Dedifferentiated amniotic fluid mesenchymal stem cell (primary cell): ENCODE measurements at regions not wholly inside any gene's neighbourhood (a gene's known extent, or its start where the extent isn't known, plus 50 kb on each side); places are given as distances from the start of the nearest gene placed in this dataset.
"Not testable (repeated sequence)": the region's sequence is repeated elsewhere in the genome, so short reads cannot be mapped to it uniquely, and the experiment has no call there.

Source experiments
- DNase-seq: peaks from one replicate; pipeline ENCODE4 v3.0.0-alpha.2; 2016; ENCODE audit errors: extremely low spot score

DNA sequence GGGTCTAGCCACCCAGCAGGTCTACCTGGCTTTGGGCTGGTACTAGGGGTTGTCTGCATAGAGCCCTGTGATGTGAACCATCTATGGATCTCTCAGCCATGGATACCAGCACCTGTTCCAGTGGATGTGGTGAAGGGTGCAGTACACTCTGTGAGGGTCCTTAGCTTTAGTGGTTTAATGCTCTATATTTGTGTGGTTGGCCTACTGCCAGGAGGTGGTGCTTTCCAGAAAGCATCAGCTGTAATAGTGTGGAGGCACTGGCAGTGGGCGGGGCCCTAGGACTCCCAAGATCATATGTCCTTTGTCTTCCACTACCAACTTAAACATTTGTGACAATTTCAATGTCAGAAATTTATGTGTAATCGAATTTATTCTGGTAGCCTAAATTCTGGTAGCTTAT, 1065.1 kb downstream of the RPIA start:
- not testable (repeated sequence) for DNase-seq

DNA sequence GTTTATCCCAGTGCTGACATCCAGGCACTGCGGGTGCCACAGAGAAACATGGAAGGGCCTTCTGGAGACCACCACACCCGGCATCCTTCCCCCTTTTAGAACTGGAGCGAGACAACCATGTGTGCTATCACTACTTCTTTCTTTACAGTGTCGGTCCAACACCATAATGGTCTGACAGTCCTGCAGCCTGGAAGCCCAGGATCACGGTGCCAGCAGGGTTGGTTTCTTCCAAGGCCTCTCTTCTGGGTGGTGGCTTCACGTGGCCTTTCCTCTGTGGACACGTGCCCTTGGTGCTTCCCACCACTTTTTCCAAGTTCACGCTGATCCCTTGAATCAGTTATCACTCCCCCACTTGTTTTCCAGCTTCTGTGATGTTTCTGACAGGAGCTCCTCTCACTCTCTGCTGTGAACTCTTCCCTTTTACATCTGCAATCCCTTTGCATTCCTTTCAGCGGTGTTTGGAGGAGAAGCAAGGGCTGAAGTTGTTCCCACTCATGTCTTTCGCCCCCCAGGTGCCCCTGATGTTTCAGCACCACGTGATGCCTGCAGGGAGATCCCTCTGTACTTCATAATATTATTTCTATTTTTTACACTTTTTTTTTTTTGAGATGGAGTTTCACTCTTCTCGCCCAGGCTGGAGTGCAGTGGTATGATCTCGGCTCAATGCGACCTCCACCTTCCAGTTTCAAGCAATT, 1067.0 kb downstream of the RPIA start:
- DNase-seq = not testable (repeated sequence)

DNA sequence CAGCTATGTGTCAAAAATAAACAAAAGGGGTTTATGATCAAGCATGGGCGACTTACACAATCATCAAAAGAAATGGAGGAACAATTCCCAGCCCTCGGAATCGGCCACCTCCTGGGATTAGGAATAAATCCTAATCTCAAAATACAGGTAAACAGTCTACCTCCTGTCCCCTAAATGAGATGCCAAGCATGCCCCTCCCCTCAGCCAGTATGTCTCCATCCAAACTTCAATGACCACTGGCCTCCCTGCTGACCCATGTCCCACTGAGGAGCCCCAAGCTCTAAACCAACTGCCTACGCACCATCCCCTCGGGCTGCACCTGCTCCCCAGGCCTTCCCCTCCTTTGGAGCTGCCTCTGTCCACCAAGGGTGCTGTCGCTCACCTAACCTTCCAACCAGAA, 1069.3 kb downstream of the RPIA start:
- not testable (repeated sequence) for DNase-seq

DNA sequence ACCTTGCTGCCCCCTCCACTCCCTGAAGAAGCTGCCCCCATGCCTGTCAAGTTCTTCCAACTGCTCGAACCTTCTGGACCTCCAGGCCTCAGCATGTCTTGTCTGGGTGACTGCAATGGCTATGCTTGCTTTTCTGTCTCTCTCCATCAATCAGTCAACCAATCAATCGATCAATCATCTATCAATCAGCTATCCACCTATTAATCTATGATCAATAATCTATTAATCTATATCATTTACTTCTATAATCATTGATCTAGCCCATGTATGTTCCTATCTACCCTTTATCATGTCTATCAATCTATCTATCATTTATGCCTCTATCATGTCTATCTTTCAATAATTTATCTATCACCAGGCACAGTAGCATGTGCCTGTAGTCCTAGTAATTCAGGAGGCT, 1069.7 kb downstream of the RPIA start:
- not testable (repeated sequence) for DNase-seq

DNA sequence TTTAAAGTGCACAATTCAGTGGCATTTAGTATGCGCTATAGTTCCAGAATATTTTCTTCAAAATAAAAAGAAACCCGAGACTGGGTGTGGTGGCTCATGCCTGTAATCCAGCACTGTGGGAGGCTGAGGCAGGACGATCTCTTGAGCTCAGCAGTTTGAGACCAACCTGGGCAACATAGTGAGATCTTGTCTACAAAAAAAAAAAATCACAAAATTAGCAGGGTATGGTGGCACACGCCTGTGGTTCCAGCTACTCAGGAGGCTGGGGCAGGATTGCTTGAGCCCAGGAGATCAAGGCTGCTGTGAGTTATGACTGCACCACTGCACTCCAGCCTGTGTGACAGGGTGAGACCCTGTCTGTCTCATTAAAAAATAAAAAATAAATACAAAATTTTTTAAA, 1070.4 kb downstream of the RPIA start:
- DNase-seq = not testable (repeated sequence)

DNA sequence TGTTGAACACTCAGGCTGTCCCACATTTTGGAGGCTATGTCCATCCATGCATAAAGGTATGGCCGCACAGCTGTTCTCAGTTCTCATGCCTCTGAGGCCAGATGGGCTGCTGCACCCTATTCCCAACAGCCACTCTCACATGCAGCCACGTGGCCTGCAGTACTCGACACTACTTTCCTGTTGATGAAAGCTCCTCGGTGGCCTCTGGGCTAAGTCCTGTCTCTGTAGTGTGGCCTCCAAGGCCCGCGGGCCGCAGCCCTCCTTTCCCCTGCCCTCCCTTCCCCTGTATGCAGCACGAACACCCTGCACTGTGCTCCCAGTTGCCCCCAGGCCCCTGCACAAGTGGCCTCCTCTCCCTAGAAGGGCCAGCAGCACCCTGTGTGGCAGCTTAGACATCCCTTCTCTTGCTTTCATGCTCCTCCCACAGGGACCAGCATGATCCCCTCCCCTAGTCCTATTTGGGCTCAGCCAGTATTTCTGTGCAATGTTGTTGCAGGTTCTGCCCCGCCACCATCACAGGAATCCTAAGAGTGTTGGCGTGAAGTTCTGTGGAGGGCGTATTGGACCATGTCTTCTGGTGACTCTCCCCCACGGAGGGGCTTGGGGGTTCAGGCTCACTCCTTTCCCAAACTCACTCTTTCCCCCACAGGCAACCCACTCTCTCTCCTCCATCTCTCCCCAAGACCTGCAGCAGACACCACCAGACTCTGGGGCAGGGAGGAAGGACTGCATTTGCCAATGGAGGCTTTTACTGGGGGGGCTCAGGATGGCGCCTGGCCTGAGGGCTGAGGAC, 1071.2 kb downstream of the RPIA start:
- not testable (repeated sequence) for DNase-seq

DNA sequence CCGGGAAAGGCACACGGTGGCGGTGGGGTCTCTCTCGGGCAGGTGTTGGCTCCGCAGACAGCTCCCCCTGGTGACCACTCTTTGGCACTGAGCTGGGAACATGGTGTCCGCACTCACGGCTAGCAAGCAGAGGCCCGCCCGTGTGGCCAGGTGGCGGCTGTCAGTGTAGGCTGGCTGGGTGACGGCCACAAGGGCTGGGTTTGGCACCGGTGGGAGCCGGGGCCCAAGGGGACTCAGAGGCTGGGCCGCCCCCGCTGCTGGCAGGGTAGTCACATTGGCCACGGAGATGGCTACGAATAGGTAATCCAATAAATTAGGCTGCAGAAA, 1071.7 kb downstream of the RPIA start:
- DNase-seq = no peak

DNA sequence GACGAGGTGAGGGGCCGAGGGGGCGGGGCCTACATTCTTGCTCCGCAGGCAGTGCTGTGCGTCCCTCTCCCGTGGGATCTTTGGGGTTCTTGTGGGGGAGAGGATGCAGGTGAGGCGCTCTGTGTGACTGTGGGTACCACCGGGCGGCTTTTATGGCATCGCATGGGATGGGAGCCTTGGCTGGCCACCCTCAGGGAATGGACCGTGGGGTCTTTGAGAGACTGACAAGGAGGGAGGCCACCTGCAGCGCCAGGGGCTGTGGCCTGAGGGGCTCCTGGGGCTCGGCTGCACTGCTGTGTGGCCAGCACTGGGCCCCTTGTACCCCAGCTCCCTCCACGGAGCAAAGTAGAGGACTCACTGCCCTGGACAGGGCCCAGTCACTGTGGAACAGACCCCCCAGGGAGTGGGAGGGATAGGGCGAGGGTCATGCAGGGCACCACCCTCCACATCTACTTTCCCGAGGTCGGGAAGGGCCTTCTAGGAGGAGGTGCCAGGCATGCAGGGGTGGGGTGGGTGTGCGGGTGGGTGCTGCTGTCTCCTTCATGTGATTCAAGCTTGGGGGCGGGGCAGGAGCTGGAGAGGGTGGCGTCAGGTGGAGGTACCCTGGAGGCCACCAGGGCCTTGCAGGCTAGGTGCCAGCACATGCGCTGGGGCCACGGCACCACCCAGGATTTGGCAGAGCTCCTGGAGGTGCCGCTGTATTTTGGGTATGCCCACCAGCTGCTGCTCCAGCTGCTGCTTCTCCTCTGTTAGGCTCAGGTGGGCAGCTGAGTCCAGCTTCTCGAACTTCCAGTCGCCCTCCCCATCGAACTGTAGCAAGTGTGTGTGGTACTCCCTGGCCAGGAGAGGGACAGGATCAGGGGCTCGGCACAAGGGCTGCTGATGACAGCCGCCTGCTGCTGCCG, 1072.4 kb downstream of the RPIA start:
- DNase-seq = no peak

DNA sequence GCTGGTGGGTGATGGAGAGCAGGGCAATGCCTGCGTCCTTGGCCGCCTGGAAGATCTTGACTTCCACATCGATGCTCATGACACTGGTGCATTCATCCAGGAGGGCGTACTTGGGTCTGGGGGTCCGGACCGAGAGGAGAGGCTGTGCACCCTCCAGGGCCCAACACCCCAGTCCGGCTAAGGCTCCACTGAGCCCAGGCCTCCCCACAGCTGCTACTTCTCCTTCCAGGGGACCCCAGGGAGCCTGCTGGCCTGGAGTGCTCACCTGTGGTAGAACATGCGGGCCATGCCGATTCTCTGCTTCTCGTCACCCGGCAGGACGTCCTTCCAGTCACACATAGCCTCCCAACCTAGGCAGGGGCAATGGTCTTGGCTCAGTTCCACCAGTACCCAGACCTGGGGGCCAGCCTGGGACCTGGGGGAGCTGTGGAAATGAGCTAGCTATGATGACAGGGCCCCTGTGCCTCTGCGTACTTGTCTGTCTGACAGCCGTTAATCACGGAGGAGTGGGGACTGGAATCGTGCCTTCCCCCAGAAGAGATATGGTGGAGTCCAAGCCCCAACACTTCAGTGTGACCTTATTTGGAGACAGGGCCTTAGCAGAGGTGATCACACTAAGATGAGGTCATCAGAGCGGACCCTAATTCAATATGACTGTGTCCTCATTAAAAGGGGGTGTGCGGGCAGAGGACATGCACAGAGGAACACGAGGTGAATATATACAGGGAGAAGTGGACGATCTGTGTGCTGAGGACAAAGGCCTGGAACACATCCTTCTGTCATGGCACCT, 1073.3 kb downstream of the RPIA start:
- not testable (repeated sequence) for DNase-seq

DNA sequence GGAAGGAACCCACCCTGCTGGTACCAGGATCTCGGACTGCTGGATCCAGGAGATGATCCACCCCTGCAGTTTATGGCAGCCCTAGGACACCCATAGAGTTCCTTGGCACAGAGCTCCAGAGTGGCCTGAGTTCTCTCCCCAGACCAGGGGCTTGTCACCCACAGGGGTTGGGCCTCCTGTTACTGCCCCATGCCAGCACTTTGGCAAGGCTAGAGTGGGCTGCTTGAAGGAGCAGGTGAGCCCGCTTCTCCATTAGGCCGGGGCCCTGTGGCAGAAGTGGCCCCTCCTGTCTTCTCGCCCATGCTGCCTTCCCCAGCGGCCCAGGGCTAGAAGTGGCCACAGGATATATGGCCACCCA, 1073.9 kb downstream of the RPIA start:
- not testable (repeated sequence) for DNase-seq

DNA sequence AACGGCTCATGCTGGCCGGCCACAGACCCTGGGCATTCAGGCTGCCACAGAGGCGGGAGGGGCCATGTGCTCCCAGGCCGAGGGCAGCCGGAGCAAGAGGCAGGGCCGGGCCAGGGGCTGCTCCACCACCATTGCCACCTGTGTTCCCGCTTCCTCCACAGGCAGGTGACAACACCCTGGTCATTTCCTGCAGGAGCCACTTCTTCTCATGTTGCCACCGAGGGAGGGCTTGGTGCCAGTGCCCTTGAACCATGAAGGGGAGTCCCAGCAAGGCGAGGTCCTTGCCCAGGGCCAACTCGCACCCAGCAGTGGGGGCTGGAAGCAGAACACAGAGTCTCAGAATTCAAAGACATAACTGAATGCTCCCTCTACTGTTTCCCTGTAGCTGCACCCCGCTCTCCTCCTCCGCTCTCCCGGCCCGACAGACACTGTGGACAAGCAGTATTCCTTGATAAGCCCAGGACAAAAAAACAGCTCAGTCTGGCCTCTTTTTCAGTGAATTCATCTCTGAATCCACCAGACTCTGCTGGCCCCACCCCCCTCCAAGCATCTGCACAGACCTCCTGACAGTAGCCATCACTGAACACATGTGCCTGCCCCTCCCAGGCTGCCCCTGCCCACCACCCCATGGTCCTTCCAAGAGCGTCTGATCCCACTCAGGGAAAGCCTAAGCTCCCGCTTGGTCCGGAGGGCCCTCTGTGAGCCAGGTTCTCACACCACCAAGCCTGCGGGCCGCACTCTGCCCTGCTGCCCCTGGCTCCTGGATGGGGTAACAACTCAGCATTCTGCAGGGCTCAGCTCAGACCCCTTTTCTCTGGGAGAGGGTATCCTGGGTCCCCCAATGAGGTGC, 1074.9 kb downstream of the RPIA start:
- DNase-seq = not testable (repeated sequence)

DNA sequence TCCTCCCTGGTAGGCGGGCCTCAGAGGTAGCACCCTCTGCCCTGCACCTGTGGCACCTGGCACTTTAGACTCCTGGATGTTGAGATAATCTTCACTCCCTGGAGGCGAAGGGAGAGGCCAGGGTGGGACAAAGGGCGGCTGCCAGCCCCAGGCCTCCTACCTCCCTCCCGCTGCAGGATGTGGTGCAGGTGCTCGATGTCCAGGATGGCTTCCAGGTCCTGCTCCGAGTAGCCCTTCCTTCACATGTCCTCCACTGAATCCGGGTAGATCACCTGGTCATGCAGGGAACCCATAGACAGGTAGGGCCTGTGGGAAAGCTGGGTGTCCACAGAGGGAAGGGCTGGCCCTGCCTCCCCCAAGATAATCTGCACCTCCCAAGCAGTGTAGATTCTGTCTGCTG, 1075.6 kb downstream of the RPIA start:
- DNase-seq = not testable (repeated sequence)

DNA sequence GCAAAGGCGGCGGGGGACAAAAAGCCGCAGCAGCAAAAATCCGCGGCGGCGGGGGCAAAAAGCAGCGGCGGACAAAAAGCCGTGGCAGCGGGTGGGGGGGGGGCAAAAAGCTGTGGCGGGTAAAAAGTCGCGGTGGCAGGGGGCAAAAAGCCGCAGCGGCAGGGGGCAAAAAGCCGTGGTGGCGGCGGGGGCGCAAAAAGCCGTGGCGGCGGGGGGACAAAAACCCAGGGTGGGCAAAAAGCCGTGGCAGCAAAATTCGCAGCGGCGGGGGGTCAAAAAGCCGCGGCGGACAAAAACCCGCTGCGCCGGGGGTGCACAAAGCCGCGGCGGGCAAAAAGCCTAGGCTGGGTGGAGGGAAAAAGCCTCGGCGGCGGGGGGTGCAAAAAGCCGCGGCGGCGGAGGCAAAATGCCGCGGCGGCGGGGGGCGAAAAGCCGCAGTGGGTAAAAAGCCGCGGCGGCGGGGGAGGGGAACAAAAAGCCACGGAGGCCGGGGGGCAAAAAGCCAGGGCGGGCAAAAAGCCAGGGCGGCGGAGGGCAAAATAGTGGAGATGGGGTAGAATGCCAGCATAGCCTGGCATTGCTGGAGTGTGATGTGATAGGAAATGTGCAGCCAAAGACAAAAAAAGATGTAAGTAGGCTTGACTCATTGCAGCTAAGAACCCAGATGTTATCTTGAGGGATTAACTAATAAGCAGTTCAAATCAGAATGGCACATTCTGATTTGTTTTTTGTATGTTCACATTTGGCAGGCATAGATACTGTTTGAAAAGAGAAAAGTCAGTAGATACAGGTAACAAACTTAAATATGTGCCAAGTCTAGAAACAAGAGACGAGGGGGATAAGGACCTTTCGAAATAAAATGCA, 1076.3 kb downstream of the RPIA start:
- DNase-seq = no peak

DNA sequence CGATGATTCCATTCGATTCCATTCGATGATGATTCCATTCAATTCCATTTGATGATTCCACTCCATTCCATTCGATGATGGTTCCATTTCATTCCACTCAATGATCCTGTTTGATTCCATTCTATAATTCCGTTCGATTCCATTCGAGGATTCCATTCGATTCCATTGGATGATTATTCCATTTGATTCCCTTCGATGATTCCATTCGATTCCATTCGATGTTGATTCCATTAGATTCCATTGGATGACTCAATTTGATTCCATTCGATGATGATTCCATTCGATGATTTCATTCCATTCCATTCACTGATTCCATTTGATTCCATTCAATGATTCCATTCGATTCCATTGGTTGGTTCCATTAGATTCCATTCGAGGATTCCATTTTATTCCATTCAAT, 1084.4 kb downstream of the RPIA start:
- DNase-seq = no peak

DNA sequence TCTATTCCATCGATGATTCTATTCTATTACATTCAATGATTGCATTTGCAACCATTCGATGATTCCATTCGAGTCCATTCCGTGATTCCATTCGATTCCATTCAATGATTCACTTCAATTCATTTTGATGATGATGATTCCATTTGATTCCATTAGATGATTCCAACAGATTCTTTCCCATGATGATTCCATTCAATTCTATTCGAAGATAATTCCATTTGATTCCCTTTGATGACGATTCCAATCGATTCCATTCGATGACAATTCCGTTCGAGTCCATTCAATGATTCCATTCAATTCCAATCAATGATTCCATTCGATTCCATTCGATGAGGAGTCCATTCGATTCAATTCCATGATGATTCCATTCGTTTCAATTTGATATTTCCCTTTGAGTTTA, 1088.8 kb downstream of the RPIA start:
- no peak for DNase-seq

DNA sequence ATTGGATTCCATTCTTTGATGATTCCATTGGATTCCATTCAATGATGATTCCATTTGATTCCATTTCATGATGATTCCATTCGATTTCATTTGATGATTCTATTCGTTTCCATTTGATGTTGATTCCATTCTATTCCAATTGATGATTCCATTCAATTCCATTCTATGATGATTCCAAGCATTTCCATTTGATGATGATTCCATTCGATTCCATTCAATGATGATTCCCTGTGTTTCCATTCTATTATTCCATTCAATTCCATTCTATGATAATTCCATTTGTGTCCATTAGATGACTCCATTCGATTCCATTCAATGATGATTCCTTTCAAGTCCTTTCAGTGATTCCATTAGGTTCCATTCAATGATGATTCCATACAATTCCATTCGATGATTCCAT, 1090.5 kb downstream of the RPIA start:
- DNase-seq = no peak

DNA sequence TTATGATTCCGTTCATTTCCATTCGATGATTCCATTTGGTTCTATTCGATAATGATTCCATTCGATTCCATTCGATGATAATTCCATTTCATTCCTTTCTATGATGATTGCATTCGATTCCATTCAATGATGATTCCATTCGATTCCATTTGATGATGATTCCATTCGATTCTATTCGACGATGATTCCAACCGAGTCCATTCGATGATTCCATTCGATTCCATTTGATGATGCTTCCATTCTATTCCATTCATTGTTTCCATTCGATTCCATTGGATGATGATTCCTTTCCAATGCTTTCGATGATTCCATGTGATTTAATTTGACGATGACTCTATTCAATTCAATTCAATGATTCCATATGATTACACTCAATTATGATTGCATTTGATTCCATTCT, 1093.5 kb downstream of the RPIA start:
- DNase-seq = no peak

DNA sequence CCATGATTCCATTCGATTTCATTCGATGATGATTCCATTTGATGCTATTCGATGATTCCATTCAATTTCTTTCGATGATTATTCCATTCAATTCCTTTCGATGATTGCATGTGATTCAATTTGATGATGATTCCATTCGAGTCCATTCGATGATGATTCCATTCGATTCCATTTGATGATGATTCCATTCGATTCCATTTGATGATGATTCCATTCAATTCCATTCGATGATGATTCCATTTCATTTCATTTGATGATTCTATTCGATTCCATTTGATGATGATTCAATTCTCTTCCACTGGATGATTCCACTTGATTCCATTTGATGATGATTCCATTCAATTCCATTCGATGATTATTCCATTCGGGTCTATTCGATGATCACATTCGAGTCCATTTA, 1094.1 kb downstream of the RPIA start:
- not testable (repeated sequence) for DNase-seq

DNA sequence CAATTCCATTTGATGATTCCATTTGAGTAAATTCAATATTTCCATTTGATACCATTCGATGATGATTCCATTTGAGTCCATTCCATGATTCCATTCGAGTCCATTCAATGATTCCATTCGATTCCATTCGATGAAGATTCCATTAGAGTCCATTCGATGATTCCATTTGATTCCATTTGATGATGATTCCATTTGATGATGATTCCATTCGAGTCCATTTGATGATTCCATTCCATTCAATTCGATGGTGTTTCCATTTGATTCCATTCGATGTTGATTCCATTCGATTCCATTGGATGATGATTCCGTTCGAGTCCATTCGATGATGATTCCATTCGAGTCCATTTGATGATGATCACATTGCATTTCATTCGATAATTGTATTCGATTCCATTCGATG, 1095.2 kb downstream of the RPIA start:
- DNase-seq = not testable (repeated sequence)

DNA sequence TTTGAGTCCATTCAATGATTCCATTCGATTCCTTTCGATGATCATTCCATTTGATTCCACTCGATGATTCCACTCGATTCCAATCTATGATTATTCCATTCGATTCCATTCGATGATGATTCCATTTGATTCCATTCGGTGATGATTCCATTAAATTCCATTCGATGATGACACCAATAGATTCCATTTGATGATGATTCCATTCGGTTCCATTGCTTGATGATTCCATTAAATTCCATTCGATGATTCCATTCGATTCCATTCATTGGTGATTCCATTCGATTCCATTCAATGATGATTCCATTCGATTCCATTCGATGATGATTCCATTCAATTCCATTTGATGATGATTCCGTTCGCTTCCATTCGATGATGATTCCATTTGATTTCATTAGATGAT, 1104.1 kb downstream of the RPIA start:
- DNase-seq = not testable (repeated sequence)
